ENCODE measurements at regions not wholly inside any gene's neighbourhood (a gene's known extent, or its start where the extent isn't known, plus 50 kb on each side); places are given as distances from the start of the nearest gene placed in this dataset.

DNA sequence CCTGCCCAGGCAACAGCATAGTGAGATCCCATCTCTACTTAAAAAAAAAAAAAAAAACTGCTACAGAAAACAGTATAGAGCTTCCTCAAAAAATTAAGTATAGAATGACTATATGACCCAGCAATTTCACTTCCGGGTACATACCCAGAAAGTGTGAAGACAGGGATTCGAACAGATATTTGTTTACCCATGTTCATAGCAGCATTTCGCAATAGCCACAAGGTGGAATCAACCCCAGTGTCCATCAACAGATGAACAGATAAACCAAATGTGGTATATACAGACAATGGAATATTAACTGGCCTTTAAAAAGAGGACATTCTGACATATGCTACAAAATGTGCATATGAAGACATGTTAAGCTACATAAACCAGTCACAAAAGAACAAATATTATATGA, 95.5 kb downstream of the CHD9NB start:
- TF ChIP-seq, protein P1, sequence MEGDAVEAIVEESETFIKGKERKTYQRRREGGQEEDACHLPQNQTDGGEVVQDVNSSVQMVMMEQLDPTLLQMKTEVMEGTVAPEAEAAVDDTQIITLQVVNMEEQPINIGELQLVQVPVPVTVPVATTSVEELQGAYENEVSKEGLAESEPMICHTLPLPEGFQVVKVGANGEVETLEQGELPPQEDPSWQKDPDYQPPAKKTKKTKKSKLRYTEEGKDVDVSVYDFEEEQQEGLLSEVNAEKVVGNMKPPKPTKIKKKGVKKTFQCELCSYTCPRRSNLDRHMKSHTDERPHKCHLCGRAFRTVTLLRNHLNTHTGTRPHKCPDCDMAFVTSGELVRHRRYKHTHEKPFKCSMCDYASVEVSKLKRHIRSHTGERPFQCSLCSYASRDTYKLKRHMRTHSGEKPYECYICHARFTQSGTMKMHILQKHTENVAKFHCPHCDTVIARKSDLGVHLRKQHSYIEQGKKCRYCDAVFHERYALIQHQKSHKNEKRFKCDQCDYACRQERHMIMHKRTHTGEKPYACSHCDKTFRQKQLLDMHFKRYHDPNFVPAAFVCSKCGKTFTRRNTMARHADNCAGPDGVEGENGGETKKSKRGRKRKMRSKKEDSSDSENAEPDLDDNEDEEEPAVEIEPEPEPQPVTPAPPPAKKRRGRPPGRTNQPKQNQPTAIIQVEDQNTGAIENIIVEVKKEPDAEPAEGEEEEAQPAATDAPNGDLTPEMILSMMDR (IDR thresholded peaks at IDR 0.05; ENCODE audit: control extremely low read depth, extremely low read depth, low read depth, missing control alignments) = no peak
- ChIA-PET POLR2A (no interaction called here), CTCF (interaction anchor here (1.5 to 1.8 kb wide), 2 partner anchors 9 to 14 kb away, joined by 3 to 6 read pairs; no protein-coding TSS in a partner anchor)
- no peak for DNase-seq (ENCODE audit: extremely low spot score)

DNA sequence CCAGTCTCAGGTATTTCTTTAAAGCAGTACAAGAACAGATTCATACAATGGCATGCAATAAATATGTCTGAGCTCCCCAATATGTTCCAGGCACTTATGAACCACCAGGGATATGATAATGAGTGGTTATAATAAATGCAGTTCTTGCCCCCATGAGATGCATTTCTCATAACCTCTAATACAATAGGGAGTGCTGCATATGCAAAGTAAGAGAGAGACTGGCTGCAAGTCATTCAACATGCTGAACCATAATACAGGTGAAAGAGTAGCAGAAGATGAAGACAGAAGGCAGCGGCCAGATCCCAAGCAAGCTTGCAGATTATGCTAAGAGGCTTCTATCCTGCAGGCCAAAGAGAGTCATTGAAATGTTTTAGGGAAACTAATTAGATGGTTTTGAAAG, 96.7 kb downstream of the CHD9NB start:
- DNase-seq (ENCODE audit: extremely low spot score) = no peak
- CTCF ChIA-PET = interaction anchor here (1.5 to 1.8 kb wide), 2 partner anchors 10 to 13 kb away, joined by 3 to 6 read pairs; no protein-coding TSS in a partner anchor
- POLR2A ChIA-PET = no interaction called here
- TF ChIP-seq, protein P1 (IDR thresholded peaks at IDR 0.05; ENCODE audit: control extremely low read depth, extremely low read depth, low read depth, missing control alignments) = no peak

DNA sequence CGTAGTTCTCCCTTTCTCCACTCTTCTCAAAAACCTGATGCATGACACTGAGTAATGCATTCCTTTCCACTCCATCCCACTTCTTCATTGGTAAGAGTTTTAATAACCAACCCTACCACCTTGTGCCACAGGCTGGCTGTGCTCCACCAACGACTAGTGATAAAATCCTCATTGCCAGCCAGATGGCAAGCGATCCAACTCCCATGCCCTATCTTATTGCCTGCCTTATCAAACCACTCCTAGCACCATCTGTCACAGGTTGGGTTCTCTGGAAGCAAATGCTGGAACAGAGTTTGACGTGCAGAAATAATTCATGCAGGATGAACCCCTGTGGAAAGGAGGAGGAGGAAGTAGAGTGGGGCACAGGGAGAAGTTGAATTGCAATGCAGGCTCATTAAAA, 99.5 kb downstream of the CHD9NB start:
- CTCF ChIA-PET = interaction anchor here (2.0 kb wide), 1 partner anchor 10 kb away, joined by 8 read pairs; no protein-coding TSS in a partner anchor
- no peak for DNase-seq (ENCODE audit: extremely low spot score)
- TF ChIP-seq, protein P1 (IDR thresholded peaks at IDR 0.05; ENCODE audit: control extremely low read depth, extremely low read depth, low read depth, missing control alignments) = no peak

DNA sequence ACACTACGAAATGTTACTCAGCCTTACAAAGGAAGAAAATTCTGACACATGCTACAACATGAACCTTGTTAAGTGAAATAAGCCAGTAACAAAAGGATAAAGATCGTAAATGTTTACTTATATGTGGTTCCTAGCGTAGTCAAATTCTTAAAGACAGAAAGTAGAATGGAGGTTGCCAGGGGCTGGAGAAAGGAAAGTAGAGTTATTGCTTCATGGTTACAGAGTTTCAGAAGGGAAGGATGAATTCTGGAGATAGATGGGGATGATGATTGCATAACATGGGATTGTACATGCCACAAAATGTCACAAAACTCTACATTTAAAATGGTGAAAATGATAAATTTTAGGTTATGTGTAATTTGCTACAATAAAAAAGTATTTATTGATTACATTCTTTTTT, 103.8 kb downstream of the CHD9NB start:
- DNase-seq (ENCODE audit: extremely low spot score) = no peak
- ChIA-PET CTCF (no interaction called here), POLR2A (no interaction called here)
- TF ChIP-seq, protein P1 (IDR thresholded peaks at IDR 0.05; ENCODE audit: control extremely low read depth, extremely low read depth, low read depth, missing control alignments) = no peak

More for the DNA sequence above, 99.5 kb downstream of the CHD9NB start:
- POLR2A ChIA-PET = no interaction called here

DNA sequence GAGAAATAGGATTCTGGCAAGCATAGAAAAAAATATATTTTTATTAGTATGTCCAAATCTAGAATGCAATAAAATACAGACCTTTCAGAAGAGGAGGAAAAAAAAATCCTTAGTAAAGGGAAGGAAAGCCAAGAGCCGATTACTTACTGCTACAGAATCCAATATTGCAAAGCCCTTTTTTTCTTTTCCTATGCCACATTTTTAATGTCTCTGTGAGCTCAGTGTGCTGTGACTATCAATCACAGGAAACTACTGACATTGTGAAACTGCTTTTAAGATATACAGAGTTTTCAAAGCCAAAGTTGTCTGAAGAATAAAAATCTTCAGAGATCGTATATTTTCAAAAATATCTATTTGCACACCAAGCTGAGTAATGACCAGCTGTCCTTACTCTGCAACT, 120.4 kb downstream of the CHD9NB start:
- ChIA-PET CTCF (interaction anchor here (1.6 kb wide), 1 partner anchor 20 kb away, joined by 6 read pairs; no protein-coding TSS in a partner anchor), POLR2A (no interaction called here)
- DNase-seq (ENCODE audit: extremely low spot score) = no peak
- TF ChIP-seq, protein P1 (IDR thresholded peaks at IDR 0.05; ENCODE audit: control extremely low read depth, extremely low read depth, low read depth, missing control alignments) = no peak

DNA sequence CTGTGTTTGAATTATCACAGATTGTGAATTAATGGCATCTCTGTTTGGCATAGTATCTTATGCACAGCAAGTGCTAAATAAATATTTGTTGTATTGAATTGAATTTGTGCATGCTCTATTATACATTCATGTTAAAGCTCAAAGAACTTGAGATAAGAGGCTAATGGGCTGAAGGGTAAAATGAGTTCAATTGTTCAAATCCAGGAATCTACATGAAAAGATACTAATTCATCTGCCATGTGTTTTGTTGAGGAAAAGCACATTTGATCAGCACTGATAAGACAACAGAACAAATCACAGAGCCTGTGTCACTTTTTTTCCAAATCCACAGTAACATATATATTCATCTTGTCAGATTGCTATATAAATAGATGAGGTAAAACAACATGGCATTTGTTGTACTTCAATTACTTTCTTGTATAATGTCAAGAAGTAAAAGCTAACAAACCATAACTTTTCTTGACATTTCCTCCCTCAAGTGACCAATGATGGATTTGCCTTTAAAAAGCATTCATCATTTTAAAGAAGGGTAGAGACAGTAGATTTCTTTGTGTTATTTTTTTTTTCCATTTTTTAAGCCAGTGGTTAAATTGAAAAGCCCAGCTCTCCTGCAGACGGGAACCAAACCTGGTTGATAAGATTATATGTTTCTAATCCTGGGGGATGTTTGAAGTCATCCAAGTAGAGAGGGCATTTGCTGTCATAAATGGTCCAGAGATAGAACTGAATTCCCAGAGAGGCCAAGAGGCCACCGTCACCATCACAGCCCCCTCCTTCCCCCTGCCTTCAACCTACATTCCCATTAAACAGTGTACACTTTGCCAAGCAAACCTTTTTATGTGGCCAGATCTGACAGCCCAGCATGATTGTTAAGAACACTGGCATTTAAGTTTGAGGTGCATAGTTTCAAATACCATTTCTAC, 123.0 kb downstream of the CHD9NB start:
- TF ChIP-seq, protein P1 (IDR thresholded peaks at IDR 0.05; ENCODE audit: control extremely low read depth, extremely low read depth, low read depth, missing control alignments) = no peak
- DNase-seq (ENCODE audit: extremely low spot score) = no peak
- POLR2A ChIA-PET = no interaction called here
- CTCF ChIA-PET = interaction anchor here (1.4 to 1.6 kb wide), 3 partner anchors 9 to 17 kb away, joined by 3 to 4 read pairs (median 3); no protein-coding TSS in a partner anchor

All from GM10248 (cell line).